OCI-M1 (cell line): ENCODE measurements at regions not wholly inside any gene's neighbourhood (a gene's known extent, or its start where the extent isn't known, plus 50 kb on each side); places are given as distances from the start of the nearest gene placed in this dataset.
"Not testable (repeated sequence)": the region's sequence is repeated elsewhere in the genome, so short reads cannot be mapped to it uniquely, and the experiment has no call there.

Experiments used
- DNase-seq: peaks from one replicate; lab custom pipeline; 2025; lab: John Stamatoyannopoulos, UW

GRCh38 chr6:60991427-60992028, 1294.5 kb downstream of the KHDRBS2 start:
- DNase-seq = peak; percentile 11

- no peak for DNase-seq
These were observed 1333.5 kb downstream of the KHDRBS2 start for GRCh38 chr6:60952500-60952899.

GRCh38 chr6:60950221-60950923, 1335.7 kb downstream of the KHDRBS2 start:
- not testable (repeated sequence) for DNase-seq

- DNase-seq = not testable (repeated sequence)
These were observed 1338.6 kb downstream of the KHDRBS2 start for GRCh38 chr6:60947416-60947815.

GRCh38 chr6:60944803-60945202, 1341.2 kb downstream of the KHDRBS2 start:
- DNase-seq = not testable (repeated sequence)

- peak; percentile 11 for DNase-seq
These were observed 1350.1 kb downstream of the KHDRBS2 start for GRCh38 chr6:60935970-60936369.

- DNase-seq = not testable (repeated sequence)
These were observed 1366.4 kb downstream of the KHDRBS2 start for GRCh38 chr6:60919652-60920051.

GRCh38 chr6:60903860-60904259, 1382.2 kb downstream of the KHDRBS2 start:
- DNase-seq = not testable (repeated sequence)

- not testable (repeated sequence) for DNase-seq
These were observed 1392.7 kb downstream of the KHDRBS2 start for GRCh38 chr6:60893374-60893773.

- DNase-seq = no peak
These were observed 1394.4 kb downstream of the KHDRBS2 start for GRCh38 chr6:60891606-60892005.

GRCh38 chr6:60877396-60877795, 1408.6 kb downstream of the KHDRBS2 start:
- not testable (repeated sequence) for DNase-seq

GRCh38 chr6:60870779-60871178, 1415.2 kb downstream of the KHDRBS2 start:
- not testable (repeated sequence) for DNase-seq

- DNase-seq = peak; percentile 27
These were observed 1418.5 kb downstream of the KHDRBS2 start for GRCh38 chr6:60867548-60867947.

- peak; percentile 22 for DNase-seq
These were observed 1442.6 kb downstream of the KHDRBS2 start for GRCh38 chr6:60843175-60843982.

GRCh38 chr6:60830726-60831125, 1455.3 kb downstream of the KHDRBS2 start:
- not testable (repeated sequence) for DNase-seq

GRCh38 chr6:60822597-60822996, 1463.4 kb downstream of the KHDRBS2 start:
- DNase-seq = not testable (repeated sequence)

- not testable (repeated sequence) for DNase-seq
These were observed 1468.0 kb downstream of the KHDRBS2 start for GRCh38 chr6:60818072-60818471.

GRCh38 chr6:60814784-60815183, 1471.2 kb downstream of the KHDRBS2 start:
- not testable (repeated sequence) for DNase-seq

- DNase-seq = not testable (repeated sequence)
These were observed 1472.0 kb downstream of the KHDRBS2 start for GRCh38 chr6:60813897-60814596.

GRCh38 chr6:60810216-60810615, 1475.8 kb downstream of the KHDRBS2 start:
- not testable (repeated sequence) for DNase-seq

GRCh38 chr6:60799146-60799545, 1486.9 kb downstream of the KHDRBS2 start:
- peak; percentile 35 for DNase-seq

GRCh38 chr6:60797831-60798230, 1488.2 kb downstream of the KHDRBS2 start:
- not testable (repeated sequence) for DNase-seq
